ENCODE measurements at regions not wholly inside any gene's neighbourhood (a gene's known extent, or its start where the extent isn't known, plus 50 kb on each side); places are given as distances from the start of the nearest gene placed in this dataset.

- no peak overlapping the region for H3K4me3 Mint-ChIP-seq
- H3K4me1 ChIP-seq (ENCODE audit: control insufficient read depth, insufficient read depth, low read length), result no peaks in the 10 kb centered on the region
- no peaks in the 10 kb centered on the region for H3K9me3 Mint-ChIP-seq
- H3K9me3 ChIP-seq (ENCODE audit: control insufficient read depth, insufficient read depth, low read length), result no peaks in the 10 kb centered on the region
- no peak overlapping the region for H3K4me3 ChIP-seq (ENCODE audit: low read length)
- no peaks in the 10 kb centered on the region for H3K36me3 ChIP-seq (ENCODE audit: control insufficient read depth, insufficient read depth, low read length)
- H3K27me3 Mint-ChIP-seq (ENCODE audit: low read depth in 2 of 2), result peaks cover 8 to 22% of the 10 kb centered on the region in 2 donors
- no peaks in the 10 kb centered on the region for H3K4me1 Mint-ChIP-seq
- no peak overlapping the region for H3K27ac ChIP-seq (ENCODE audit: low read length)
- ATAC-seq (no peak), DNase-seq (no peak)
- H3K27ac Mint-ChIP-seq, result no peak overlapping the region
- 100% methylated on average over 3 of the region's 3 CpGs for WGBS (ENCODE audit: insufficient coverage)
- intact Hi-C loops (cut with micrococcal nuclease), result no loop called here
- no peaks in the 10 kb centered on the region for H3K27me3 ChIP-seq (ENCODE audit: control insufficient read depth, insufficient read depth, low read length)
- no peak for TF ChIP-seq CTCF (IDR thresholded peaks at IDR 0.05)
- H3K36me3 Mint-ChIP-seq, result no peaks in the 10 kb centered on the region
These were observed 240.0 kb upstream of the SERP2 start for GRCh38 chr13:44133626-44134025.

GRCh38 chr13:44135566-44135965, 238.1 kb upstream of the SERP2 start:
- Mint-ChIP-seq H3K4me3 (no peak overlapping the region), H3K36me3 (no peaks in the 10 kb centered on the region), H3K9me3 (no peaks in the 10 kb centered on the region), H3K27ac (no peak overlapping the region), H3K4me1 (no peaks in the 10 kb centered on the region), H3K27me3 (ENCODE audit: low read depth in 2 of 2) (peaks cover 4 to 14% of the 10 kb centered on the region in 2 donors)
- Histone ChIP-seq H3K36me3 (ENCODE audit: control insufficient read depth, insufficient read depth, low read length) (no peaks in the 10 kb centered on the region), H3K9me3 (ENCODE audit: control insufficient read depth, insufficient read depth, low read length) (no peaks in the 10 kb centered on the region), H3K27me3 (ENCODE audit: control insufficient read depth, insufficient read depth, low read length) (no peaks in the 10 kb centered on the region), H3K4me3 (ENCODE audit: low read length) (no peak overlapping the region), H3K27ac (ENCODE audit: low read length) (no peak overlapping the region), H3K4me1 (ENCODE audit: control insufficient read depth, insufficient read depth, low read length) (no peaks in the 10 kb centered on the region)
- no CpG with 5 or more reads among the region's 1 CpG for WGBS (ENCODE audit: insufficient coverage)
- no peak for TF ChIP-seq CTCF (IDR thresholded peaks at IDR 0.05)
- ATAC-seq (no peak), DNase-seq (no peak)
- intact Hi-C loops (cut with micrococcal nuclease), result no loop called here

- TF ChIP-seq CTCF (IDR thresholded peaks at IDR 0.05), result no peak
- Histone ChIP-seq H3K4me1 (ENCODE audit: control insufficient read depth, insufficient read depth, low read length) (peaks cover 8% of the 10 kb centered on the region), H3K27ac (ENCODE audit: low read length) (no peak overlapping the region), H3K27me3 (ENCODE audit: control insufficient read depth, insufficient read depth, low read length) (no peaks in the 10 kb centered on the region), H3K9me3 (ENCODE audit: control insufficient read depth, insufficient read depth, low read length) (no peaks in the 10 kb centered on the region), H3K4me3 (ENCODE audit: low read length) (no peak overlapping the region), H3K36me3 (ENCODE audit: control insufficient read depth, insufficient read depth, low read length) (no peaks in the 10 kb centered on the region)
- Mint-ChIP-seq H3K36me3 (no peaks in the 10 kb centered on the region), H3K4me1 (peaks cover 9 to 10% of the 10 kb centered on the region in 2 donors), H3K9me3 (no peaks in the 10 kb centered on the region), H3K27ac (no peak overlapping the region), H3K27me3 (ENCODE audit: low read depth in 2 of 2) (peaks cover 0 to 2% of the 10 kb centered on the region in 2 donors), H3K4me3 (no peak overlapping the region)
- DNase-seq (no peak), ATAC-seq (no peak)
- WGBS (ENCODE audit: insufficient coverage), result 51% methylated on average over 4 of the region's 5 CpGs
- intact Hi-C loops (cut with micrococcal nuclease), result no loop called here
These were observed 236.8 kb upstream of the SERP2 start for GRCh38 chr13:44136696-44137268.

- H3K4me3 ChIP-seq (ENCODE audit: low read length), result no peak overlapping the region
- Mint-ChIP-seq H3K9me3 (no peaks in the 10 kb centered on the region), H3K27me3 (ENCODE audit: low read depth in 2 of 2) (no peaks in the 10 kb centered on the region), H3K4me1 (peaks cover 14% of the 10 kb centered on the region in 2 donors), H3K27ac (no peak overlapping the region), H3K4me3 (no peak overlapping the region), H3K36me3 (no peaks in the 10 kb centered on the region)
- no peaks in the 10 kb centered on the region for H3K36me3 ChIP-seq (ENCODE audit: control insufficient read depth, insufficient read depth, low read length)
- WGBS (ENCODE audit: insufficient coverage), result 80% methylated on average over 1 of the region's 1 CpG
- TF ChIP-seq CTCF (IDR thresholded peaks at IDR 0.05), result no peak
- H3K9me3 ChIP-seq (ENCODE audit: control insufficient read depth, insufficient read depth, low read length), result no peaks in the 10 kb centered on the region
- ATAC-seq (no peak), DNase-seq (no peak)
- H3K27ac ChIP-seq (ENCODE audit: low read length), result no peak overlapping the region
- peaks cover 11% of the 10 kb centered on the region for H3K4me1 ChIP-seq (ENCODE audit: control insufficient read depth, insufficient read depth, low read length)
- intact Hi-C loops (cut with micrococcal nuclease), result no loop called here
- no peaks in the 10 kb centered on the region for H3K27me3 ChIP-seq (ENCODE audit: control insufficient read depth, insufficient read depth, low read length)
These were observed 236.2 kb upstream of the SERP2 start for GRCh38 chr13:44137466-44137865.
